ENCODE measurements at regions not wholly inside any gene's neighbourhood (a gene's known extent, or its start where the extent isn't known, plus 50 kb on each side); places are given as distances from the start of the nearest gene placed in this dataset.
"Not testable (repeated sequence)": the region's sequence is repeated elsewhere in the genome, so short reads cannot be mapped to it uniquely, and the experiment has no call there.

DNA sequence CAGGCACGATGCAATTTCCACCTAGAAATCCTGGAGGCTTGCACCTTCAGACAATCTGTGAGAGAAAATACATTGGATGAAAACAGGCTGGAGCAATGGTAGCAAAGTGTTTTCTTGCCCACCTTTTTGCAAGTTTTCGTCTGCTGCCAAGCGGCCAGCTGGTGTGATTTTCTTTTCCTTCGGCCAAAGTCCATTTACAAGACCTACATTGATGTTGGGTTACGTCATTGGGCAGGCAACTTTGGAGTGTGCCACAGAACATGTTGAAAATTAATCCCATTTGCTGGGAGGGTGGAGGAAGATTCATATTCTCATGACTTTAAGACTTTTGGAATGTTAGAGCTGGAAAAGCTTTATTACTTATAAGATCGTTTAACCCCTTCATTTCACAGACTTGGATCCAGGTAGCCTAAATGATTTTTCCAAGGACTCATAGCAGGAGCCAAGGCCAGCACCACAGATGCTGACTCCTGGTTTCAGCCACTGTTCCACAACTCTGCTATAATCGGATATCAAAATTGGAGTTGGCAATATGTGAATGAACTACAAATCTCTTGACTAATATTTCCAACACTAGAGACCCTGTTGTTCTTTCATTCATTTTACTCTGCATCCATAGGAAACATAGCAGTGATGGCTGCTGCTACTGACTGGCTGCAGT, 352.1 kb downstream of the RND3 start:
- DNase-seq (ENCODE audit: low read depth), result no peak

DNA sequence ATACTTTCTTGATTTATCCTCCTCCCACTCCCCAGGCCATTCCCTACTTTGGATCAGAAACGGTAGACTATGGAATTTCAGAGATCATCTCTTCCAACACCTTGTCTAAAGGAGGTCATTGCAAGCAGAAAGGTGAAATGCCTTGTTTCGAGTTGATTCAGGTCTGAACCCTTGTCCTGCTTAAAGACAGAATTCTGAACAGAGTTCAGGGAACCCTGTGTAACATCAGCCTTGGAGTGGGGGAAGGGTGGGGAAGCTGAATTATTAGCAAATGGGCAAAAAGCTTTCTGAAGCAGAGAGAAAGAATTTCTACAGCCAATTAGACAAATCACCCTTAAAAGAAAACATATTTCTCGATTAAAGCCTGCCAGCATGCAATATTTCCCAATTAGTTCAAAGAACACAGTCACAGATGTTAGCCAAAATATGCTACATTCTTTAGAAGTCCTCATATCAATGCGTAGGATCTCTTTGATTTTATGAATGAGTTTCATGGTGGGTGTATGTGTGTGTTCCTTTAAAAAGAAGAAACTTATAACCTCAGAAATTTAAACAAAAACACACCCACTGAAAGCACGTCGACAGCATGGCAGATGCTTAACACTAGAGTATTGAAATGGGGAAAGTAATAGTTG, 353.1 kb downstream of the RND3 start:
- DNase-seq (ENCODE audit: low read depth), result no peak

DNA sequence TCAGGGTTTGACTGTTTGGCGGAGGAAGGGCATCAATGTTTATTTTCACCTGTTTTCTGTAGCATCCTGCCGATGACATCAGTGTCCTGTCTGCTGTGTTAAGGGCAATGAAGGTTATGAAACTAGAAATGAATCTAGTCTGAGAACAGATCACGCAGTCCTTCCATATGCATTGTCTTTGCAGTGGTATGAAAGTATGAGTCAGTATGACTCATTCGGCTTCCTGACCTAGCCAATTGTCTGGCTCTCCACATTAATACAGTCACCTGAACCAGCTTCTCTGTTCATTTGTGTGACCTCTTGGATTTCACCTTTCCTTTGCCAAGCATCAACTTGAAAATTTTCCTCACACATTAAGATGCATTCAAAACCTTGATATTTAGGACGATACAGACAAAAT, 353.8 kb downstream of the RND3 start:
- DNase-seq (ENCODE audit: low read depth), result no peak

DNA sequence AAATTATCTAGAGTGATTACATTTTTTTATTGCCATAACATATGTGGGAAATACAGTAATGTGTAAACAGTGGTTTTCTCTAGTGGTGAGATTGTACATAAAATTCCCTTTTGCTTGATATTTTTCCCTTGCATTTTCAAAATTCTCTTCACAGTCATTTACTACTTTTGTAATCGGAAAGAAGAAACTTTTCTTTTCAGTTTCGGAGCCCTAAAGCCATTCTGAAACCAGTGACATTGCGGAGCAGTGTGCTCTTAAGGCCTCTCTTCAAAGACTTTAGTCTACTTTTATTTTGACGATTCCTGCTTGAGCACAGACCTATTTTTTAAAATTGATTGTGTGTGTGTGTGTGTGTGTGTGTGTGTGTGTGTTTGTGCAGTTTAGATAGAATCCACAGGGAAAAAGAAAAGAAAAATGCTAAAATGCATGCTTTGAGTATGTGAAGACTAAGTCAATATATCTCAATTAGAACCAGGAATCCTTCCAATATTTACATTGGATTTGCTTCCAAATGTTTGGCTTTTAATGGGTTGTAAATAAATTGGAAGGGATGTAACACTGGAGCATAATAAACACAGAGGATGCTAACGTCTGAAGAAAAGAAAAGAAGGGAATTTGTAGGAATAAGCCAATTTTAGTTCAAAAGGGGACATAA, 357.4 kb downstream of the RND3 start:
- no peak for DNase-seq (ENCODE audit: low read depth)

DNA sequence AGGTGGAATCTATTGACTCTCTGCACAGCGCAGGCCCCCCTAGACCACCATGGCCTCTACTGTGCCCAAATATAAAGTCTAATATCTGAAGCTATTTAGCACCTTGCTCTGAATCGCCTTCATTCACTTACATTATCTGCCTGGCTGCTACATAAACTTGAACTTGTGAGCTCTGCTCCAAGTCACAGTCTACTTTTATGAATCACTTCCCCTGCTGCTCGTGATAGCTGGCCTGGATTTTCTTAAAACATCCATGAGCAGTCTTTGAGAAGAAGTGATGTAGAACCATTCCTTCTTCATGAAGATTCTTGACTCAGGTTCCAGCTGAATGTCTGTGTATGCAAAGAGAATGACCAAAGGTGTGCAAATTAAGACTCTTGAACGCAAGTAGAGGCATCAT, 359.5 kb downstream of the RND3 start:
- no peak for DNase-seq (ENCODE audit: low read depth)

DNA sequence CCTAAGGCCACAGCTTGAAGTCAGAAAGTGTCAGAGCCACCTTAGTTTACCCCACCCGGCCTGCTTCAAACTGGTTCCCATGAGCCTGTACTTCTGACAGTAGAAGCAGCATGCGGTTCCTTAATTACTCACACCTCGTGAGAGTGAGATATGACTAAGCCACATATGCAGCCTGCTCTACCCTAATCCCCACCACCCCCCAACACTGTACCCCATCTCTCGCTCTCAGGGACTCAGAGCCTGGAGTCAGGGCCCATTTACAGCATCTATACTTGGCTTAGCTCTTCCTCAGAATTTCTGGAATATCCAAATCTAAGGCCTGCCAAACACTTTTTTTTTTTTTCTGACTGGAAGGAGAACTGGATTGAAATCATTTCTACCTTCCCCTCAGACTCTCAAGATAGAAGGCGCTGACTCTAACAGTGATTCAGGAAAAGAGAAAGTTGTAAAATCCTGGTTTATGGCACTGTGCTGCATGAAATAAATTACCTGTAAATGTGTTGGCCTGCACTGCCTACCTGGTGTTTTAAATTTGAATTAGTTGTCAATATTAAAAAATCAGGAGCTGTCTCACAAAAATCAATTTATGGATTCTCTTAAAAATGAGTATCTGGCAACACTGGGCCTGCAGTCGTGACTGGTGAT, 360.0 kb downstream of the RND3 start:
- DNase-seq (ENCODE audit: low read depth), result no peak

DNA sequence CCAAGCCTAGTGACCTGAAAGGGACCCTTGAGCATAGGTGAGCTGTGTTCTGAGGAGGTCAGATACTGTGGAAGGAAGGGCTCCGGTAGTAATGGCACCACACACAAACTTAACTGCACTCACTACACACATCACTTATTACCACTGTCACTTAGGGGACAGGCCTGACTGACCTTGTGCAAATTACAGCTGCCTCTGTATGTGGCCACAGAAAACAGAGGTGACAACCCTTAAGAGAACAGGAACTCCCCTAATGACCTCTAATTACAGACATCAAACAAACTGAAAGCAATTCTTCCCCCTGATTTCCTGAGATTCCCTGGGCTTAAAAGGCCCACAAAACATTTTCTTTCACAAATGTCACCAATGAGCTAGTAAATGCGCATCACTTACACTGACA, 360.6 kb downstream of the RND3 start:
- DNase-seq (ENCODE audit: low read depth), result no peak

DNA sequence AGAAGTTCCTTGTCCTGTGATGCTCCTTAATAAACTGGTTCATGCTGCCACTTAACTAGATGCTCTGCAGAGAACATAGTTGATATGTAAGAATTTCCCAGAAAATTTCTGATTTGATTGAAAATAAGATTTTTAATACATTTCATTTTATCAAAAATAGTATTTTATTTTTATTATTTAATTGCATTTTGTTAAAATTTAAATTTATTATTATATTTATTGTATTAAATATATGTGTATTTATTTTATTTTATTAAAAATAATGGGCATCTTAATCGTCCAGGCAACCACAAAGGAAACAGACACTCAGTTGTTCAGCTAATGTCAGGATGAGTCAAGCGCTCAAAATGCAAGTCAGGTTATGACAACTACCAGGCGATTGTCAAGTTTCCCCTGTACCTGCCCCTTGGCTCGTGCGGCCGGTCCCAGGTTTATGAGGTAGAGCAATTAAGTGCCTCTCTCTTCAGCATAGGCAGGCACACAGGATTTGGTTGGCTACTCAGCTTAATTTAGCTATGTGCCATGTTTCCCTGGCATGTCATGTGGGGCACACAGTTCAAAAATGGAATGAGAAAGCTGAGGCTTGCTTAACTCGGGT, 361.2 kb downstream of the RND3 start:
- no peak for DNase-seq (ENCODE audit: low read depth)

DNA sequence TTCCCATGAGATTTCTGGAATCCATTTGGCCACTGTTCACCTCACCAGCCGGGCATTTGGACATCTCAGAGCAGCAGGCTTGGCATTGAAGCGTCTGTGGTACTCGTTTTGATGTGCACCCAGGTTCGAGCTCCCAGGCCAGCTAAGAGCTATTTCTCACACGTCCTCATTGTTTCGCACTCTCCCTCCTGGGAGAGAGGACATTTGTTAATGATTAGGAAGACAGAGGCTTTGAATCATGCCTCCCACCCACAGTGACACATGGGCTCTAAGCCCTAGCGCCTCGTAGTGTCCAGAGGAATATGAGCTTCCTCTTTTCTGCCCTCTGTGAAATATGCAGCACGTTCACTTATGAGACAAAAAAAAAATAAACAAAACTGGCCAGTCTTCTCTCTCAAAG, 361.8 kb downstream of the RND3 start:
- DNase-seq (ENCODE audit: low read depth), result peak; percentile 78

DNA sequence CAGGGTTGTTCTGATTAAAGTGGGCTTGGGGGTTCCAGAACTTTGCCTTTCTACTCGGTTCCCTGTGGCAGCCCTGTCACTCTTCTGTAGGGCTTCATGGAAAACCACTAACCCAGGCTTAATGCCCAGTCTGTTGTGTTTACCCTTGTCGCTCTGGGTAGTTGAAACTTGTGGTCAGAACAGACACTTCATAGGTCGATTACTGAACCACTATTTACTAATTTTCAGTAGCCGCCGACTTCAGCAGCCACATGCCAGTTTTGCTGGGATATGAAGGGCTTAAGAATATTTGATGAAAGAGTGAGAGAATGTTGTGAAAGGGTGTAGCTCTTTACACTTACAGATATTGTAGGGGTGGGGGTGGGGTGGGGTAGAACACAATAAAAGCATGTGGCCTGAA, 362.3 kb downstream of the RND3 start:
- DNase-seq (ENCODE audit: low read depth), result no peak

DNA sequence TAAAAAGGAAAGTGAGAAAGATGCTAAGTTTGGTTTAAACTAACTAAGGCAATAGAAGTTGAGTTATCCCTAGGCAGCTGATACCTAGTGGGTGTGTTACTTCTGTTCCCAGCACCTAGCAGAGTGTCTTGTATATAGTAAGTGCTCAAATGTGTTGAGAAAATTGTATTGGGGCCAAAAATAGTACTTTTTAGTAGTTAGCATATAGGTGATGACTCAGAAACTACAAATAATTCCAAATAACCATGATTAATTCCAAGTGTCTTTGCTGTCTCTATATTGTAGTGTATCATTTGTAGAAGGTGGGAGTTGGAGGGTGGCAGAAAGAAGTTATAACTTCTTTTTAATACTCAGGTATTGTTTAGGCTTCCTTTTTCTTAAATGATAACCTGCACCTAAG, 362.7 kb downstream of the RND3 start:
- DNase-seq (ENCODE audit: low read depth), result no peak

DNA sequence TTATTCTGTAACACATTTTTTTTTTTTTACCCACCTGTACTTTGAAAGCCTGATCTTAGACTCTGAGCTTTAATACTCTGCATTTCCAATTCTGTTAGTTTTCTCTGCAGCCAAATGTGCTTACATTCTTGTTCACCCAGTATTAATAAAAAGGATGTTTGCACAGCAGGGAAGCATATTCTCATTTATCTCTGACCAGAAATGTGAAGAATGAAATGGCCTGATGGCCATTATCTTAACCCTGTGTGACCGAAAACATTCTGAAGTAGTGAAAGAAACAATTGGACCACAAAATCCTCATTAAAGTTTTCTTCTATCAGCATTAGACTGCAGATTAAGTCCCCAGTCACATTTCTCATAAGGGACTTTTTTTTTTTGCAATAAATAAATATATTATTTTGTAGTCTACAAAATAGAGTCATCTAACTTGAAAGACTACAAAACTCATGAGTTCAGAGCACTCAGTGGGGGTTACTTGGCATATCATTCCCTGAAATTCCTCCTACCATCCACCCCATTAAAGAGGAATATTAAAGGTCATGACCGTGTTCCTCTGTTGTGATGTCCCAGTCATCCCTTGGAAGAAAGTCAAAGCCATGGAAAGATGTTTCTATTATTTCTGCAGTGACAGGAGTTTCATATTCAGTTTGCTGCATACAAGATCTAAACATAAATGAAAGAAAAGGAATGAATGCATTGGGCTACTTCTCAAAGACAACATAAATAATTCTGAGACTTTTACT, 364.4 kb downstream of the RND3 start:
- DNase-seq (ENCODE audit: low read depth), result no peak

DNA sequence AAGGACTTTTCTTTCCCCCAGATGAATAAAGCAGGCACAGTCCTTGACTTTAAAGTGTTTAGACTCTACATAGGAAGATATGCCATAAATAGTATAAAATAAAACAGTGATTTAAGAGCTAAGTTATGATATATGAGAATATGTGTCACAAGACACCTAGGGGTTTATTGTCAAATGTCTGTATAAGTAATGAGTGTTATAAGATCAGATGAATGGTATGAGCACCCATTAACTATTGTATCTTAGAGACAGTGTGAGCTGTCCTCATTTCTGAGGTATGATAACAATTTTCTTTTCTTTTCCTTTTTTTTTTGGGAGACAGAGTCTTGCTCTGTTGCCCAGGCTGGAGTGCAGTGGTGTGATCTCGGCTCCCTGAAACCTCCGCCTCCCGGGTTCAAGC, 365.3 kb downstream of the RND3 start:
- DNase-seq (ENCODE audit: low read depth), result no peak

DNA sequence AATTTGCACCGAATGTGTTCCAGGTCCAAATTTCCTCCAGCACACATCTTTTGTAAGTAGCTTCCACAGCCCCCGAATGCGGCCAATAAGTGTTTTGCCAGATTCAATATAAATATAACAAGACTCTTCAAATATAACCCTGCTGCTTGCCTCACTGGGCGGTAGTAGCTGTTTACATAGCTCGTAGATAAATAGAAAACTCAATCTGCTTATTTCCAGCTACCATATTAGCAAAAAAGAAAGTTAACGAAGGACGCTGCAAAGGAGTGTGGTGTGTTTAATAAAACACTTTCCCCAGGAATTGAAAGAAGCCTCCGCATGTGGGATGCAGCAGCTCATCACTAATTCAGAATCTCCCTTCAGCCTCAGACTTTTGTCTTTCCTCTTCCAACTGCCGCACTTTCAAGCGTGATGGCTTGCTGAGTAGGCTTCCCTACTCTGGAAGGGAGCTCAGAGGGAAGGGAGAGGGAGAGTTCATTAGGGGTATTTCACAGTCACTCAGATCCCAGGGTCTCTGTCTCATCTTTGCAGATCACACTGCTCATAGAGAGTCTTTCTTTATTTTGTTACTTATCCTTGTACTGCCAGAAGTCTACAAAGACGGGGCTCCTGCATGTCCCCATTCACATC, 367.0 kb downstream of the RND3 start:
- no peak for DNase-seq (ENCODE audit: low read depth)

DNA sequence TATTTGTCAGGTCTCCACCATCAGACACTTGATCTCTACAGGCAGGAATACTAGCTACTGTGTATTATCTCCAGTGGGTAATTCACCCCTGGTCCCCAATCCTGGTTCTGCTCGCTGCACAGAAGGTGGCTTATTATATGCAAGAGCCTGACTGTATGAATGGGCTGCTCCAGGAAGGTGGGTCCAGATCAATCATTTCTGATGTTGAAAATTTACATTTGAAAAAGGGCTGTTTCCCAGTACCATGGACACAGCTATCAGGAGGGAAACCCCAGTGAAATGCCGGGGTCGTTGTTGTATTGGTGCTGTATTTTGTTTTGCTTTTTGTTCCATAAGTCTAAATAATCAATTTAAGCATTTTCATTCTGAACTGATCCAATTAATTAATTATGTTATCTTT, 367.6 kb downstream of the RND3 start:
- DNase-seq (ENCODE audit: low read depth), result no peak

DNA sequence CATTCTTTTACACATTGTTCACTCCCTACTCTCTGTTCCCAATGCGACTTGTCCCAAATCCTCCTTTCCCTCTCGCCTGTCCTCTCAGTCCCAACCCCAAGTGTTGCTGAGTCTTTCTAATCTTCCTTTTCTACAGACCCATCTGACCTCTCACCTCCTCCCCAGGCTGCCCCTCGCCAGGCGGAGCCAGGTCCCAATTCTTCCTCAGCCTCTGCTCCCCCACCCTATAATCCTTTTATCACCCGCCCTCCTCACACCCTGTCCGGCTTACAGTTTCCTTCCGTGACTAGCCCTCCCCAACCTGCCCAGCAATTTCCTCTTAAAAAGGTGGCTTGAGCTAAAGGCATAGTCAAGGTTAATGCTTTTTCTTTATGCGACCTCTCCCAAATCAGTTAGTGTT, 373.4 kb downstream of the RND3 start:
- DNase-seq (ENCODE audit: low read depth), result not testable (repeated sequence)

DNA sequence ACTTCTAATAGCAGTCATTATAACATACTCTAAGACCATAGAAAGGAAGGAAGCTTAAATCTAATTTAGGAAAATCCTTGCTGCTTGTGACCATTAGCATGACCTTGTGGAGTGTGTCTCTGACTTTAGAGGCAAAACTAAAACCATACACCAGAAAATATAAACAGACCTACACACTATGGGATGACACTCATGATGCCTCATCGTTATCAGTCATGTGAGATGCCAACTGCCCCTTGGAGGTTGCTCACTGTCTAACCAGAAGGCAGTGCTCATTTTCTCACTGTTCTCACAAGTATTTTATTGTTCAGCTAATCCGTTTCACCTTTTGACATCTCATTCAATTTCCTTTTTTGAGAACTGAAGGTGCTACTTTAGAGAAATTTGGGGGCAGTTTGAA, 376.9 kb downstream of the RND3 start:
- DNase-seq (ENCODE audit: low read depth), result no peak

DNA sequence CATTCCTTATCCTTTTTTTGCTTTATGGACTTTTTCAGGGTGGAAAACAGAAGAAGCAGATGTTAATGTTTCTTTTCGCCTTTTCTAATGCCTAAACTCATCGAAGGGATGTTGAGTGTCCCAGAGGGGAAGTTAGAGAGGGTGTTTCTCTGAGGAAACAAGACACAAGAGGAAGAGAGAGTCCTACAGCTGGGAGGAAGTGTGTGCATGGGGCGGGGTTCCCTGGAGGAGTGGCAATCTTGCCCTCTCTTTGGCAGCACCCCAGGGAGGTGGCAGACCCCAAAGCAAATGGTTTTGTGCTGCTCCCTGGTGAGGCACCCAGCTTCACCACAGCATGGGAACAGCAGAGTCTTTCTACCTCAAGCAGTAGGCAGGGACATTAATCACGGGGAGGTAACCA, 377.6 kb downstream of the RND3 start:
- DNase-seq (ENCODE audit: low read depth), result no peak

DNA sequence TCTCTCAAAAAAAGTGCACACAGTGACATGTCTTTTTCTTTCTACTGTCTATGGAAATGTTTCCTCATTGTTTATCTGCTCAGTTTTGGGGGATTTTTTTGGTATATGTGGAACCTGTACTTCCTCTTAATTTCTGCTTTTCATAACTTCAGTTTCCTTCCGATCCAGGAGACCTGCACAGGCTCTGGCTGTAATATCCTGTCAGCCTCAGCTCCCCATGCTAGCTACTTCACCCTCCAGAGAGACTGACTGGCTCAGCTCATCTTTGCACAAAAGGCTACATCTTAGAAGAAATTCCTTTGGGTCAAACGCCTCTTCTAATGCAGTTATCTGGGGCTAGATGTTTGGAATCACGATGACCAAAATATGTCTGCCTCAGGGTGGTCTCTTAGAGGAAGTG, 378.4 kb downstream of the RND3 start:
- no peak for DNase-seq (ENCODE audit: low read depth)

DNA sequence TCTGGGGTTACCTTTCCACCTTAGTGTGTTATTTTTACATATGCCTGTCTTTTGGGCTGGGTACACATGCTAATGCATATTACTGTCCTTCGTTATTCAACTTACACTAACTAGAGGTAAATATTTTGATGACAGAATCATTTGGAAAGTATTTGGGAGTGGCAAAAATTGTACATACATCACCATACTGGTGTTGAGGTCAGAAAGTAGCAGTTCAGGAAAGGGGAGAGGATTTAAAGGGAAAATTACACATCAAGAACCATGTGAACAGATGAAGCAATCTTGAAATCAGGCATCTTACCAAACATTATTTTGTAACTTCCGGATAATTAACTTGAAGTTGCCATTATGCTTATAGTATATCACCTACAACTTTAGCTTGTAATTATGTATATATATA, 379.7 kb downstream of the RND3 start:
- DNase-seq (ENCODE audit: low read depth), result no peak

DNA sequence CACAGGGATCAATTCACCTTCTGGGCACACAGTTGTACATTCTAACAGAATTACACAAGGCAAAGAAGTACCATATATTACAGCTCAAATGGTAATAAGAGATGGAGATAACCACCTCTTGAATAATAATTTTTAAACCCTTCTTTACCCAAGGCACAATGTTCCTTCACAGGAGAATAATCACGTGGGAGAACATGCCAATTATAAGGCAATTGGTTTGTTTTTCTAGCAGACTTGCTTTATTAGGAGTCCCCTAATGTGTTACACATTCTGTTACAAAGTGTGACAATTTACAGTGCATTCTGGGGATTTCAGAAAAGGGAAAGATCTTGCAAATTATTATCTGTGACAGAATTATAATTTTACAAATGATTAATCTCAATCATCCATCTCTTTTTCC, 380.3 kb downstream of the RND3 start:
- no peak for DNase-seq (ENCODE audit: low read depth)

DNA sequence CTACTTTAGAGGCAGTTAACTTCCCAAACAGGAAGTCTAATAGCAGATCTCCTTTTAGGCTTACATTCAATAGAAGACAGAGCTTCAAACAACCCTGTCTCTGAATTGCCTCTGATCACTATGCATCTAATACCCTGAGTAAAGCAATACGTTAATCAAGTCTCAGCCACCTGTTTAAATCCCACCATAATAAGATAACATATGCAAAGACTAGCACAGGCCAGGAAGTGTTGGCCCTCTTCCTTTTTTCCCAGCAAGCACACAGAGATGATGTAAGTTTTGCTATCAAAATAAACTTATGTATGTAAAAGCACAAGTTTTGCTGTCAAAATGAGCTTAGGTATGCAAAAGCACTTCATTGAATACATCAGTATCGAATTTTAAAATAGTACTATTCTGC, 385.5 kb downstream of the RND3 start:
- no peak for DNase-seq (ENCODE audit: low read depth)

All from GM04503 (cell line).